ENCODE measurements at regions not wholly inside any gene's neighbourhood (a gene's known extent, or its start where the extent isn't known, plus 50 kb on each side); places are given as distances from the start of the nearest gene placed in this dataset.

DNA sequence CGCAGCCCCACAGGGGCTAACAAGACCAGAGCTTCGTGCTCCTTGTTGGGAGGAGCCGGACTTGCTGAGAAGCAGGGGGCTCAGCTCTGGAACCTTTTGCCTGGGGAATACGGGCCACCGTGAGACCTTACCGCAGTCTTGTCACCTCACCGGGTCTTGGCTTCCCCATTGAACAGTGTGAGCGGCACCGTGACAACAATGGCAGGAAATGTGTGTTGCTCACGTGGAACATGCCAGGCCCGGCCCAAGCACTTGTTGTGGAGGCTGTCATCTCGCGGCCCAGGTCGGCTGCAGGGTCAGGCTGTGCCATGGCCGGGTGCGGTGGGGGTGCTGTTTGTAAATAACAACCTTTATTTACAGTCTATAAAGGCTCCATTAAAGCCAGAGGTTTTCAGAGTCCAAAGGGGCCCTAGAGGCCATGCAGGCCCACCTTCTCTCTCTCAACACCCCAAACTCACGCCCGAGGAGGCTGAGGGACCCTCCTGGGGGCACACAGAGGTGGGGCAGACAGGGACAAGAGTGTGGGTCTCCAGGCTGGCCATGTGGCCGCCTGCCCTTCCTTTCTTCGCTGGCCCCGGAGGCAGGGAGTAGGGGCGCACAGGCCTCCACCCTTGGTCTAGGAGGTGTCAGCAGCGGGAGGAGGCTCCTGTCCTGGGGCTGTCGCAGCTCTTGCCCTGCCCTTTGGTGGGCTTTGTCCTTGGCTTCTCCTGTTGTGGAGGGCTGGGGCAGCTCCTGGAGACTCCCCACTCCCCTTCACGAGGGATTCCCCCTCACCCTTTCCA lies 79.7 kb downstream of the TSPAN17 start:
- no peak overlapping the region for H3K9ac ChIP-seq (ENCODE audit: low read length)
- no peak overlapping the region for H3K4me3 ChIP-seq (ENCODE audit: low read depth in 1 of 2, low read length in 2 of 2)
- no peaks in the 10 kb centered on the region for H3K9me3 ChIP-seq (ENCODE audit: low read length)
- H3K36me3 ChIP-seq (ENCODE audit: insufficient read depth, low read length) = no peaks in the 10 kb centered on the region
- no peaks in the 10 kb centered on the region for H3K4me1 ChIP-seq (ENCODE audit: insufficient read depth, low read length)
- H3K27ac ChIP-seq (ENCODE audit: low read depth, low read length) = no peak overlapping the region
- H3K27me3 ChIP-seq (ENCODE audit: control insufficient read depth in 1 of 2, insufficient read depth in 2 of 2, low read length in 2 of 2) = peaks cover 0 to 13% of the 10 kb centered on the region in 2 donors

GRCh38 chr5:176727528-176727900 lies 80.2 kb downstream of the TSPAN17 start:
- Histone ChIP-seq H3K4me3 (ENCODE audit: low read depth in 1 of 2, low read length in 2 of 2) (no peak overlapping the region), H3K9me3 (ENCODE audit: low read length) (no peaks in the 10 kb centered on the region), H3K27me3 (ENCODE audit: control insufficient read depth in 1 of 2, insufficient read depth in 2 of 2, low read length in 2 of 2) (peaks cover 0 to 18% of the 10 kb centered on the region in 2 donors), H3K4me1 (ENCODE audit: insufficient read depth, low read length) (no peaks in the 10 kb centered on the region), H3K27ac (ENCODE audit: low read depth, low read length) (no peak overlapping the region), H3K36me3 (ENCODE audit: insufficient read depth, low read length) (no peaks in the 10 kb centered on the region), H3K9ac (ENCODE audit: low read length) (no peak overlapping the region)

DNA sequence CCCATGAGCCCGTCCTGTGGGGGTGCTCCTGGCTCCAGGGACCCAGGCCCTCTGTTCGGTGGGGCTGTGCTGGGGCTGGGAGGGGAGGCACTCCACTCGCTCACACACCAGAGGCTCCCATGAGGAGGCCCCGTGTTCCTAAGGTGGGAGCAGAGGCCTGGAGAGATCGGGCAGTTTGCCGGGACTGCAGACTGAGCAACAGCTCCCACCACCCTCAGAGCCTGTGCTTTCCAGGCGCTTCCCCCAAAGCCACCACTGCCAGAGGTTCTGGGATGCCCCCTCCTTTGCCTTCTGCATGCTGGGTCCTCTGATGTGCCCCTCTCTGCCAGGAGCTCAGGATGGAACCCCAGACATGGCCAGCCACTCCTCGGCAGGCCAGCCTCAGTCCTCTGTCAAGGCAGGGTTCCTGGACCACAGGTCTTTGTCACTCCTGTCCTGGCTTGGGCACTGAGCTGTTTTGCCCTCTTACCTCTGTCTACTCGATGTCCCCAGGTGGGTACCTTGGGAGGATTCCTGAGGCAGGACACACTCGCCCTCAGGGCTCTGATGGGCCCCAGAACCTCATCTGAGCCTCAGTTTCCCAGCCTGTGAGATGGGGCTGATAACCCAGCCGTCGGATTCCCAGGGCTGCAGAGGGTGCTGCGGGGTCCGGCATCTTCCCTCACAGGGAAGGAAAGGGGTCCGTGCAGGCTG lies 80.8 kb downstream of the TSPAN17 start:
- peaks cover 0 to 19% of the 10 kb centered on the region in 2 donors for H3K27me3 ChIP-seq (ENCODE audit: control insufficient read depth in 1 of 2, insufficient read depth in 2 of 2, low read length in 2 of 2)
- H3K27ac ChIP-seq (ENCODE audit: low read depth, low read length) = no peak overlapping the region
- H3K4me1 ChIP-seq (ENCODE audit: insufficient read depth, low read length) = no peaks in the 10 kb centered on the region
- H3K9ac ChIP-seq (ENCODE audit: low read length) = no peak overlapping the region
- no peak overlapping the region for H3K4me3 ChIP-seq (ENCODE audit: low read depth in 1 of 2, low read length in 2 of 2)
- no peaks in the 10 kb centered on the region for H3K9me3 ChIP-seq (ENCODE audit: low read length)
- H3K36me3 ChIP-seq (ENCODE audit: insufficient read depth, low read length) = no peaks in the 10 kb centered on the region

GRCh38 chr5:176728831-176729251 lies 81.5 kb upstream of the UNC5A start:
- Histone ChIP-seq H3K27ac (ENCODE audit: low read depth, low read length) (no peak overlapping the region), H3K9ac (ENCODE audit: low read length) (no peak overlapping the region), H3K4me1 (ENCODE audit: insufficient read depth, low read length) (no peaks in the 10 kb centered on the region), H3K9me3 (ENCODE audit: low read length) (no peaks in the 10 kb centered on the region), H3K4me3 (ENCODE audit: low read depth in 1 of 2, low read length in 2 of 2) (no peak overlapping the region), H3K27me3 (ENCODE audit: control insufficient read depth in 1 of 2, insufficient read depth in 2 of 2, low read length in 2 of 2) (peaks cover 0 to 19% of the 10 kb centered on the region in 2 donors), H3K36me3 (ENCODE audit: insufficient read depth, low read length) (no peaks in the 10 kb centered on the region)

DNA sequence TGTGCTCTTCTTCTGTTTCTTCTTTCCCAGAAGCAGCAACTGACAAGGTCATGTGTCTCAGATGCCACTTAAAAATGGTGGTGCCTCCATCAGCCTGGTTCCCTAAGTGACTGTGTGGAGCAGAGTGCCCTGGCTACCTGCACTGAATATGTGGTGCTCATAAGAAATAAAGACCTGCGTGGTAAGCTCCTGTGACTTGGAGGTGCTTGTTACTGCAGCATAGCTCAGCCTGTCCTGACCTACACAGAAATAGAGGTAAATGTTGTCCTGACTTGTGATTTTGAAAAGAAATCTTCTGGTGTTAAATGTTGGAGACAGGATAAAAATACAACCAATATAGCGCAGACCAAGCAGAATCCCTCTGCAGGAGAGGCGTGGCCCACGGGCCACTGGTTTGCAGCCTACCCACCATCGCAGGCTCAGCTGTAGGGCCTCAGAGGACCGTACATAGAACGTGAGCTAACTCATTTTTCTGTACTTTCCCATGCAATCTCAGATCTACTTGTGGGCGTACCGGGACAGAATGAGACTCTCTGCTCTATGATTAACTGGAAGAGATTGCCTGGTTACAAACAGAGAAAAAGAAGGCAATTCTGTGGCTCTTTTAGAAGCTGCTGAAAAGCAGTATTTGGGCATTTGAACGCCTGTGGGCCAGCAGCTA lies 79.4 kb upstream of the UNC5A start:
- H3K27me3 ChIP-seq (ENCODE audit: control insufficient read depth in 1 of 2, insufficient read depth in 2 of 2, low read length in 2 of 2) = peaks cover 0 to 18% of the 10 kb centered on the region in 2 donors
- H3K27ac ChIP-seq (ENCODE audit: low read depth, low read length) = no peak overlapping the region
- H3K36me3 ChIP-seq (ENCODE audit: insufficient read depth, low read length) = no peaks in the 10 kb centered on the region
- H3K4me3 ChIP-seq (ENCODE audit: low read depth in 1 of 2, low read length in 2 of 2) = no peak overlapping the region
- no peaks in the 10 kb centered on the region for H3K9me3 ChIP-seq (ENCODE audit: low read length)
- no peak overlapping the region for H3K9ac ChIP-seq (ENCODE audit: low read length)
- H3K4me1 ChIP-seq (ENCODE audit: insufficient read depth, low read length) = no peaks in the 10 kb centered on the region

DNA sequence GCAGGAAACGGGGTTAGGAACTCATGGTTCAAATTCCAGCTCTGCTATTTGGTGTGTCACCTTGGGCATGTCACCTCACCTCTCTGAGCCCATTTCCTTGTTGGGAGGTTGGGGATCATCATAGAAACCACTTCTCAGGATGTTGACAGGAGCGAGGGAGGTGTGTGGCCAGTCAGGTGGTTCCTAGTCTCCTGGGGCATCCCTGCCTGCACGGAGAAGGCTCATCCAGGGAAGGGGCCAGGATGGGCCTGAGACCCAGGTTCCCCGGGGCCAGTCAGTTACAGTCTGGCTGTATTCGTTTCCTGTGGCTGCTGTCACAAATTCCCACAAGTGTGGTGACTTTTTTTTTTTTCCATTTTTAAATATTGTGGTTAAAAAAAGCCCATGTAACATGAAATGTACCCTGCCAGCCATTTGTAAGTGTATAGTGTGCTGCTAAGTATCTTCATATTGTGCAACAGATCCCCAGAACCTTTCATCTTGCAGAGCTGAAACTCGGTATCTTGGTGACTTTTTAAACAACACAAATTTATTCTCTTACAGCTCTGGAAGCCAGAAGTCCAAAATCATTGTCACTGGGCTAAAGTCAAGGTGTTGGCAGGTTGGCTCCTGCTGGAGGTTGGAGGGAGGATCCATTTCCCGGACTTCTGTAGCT lies 78.7 kb upstream of the UNC5A start:
- Histone ChIP-seq H3K9me3 (ENCODE audit: low read length) (no peaks in the 10 kb centered on the region), H3K27me3 (ENCODE audit: control insufficient read depth in 1 of 2, insufficient read depth in 2 of 2, low read length in 2 of 2) (peaks cover 0 to 12% of the 10 kb centered on the region in 2 donors), H3K27ac (ENCODE audit: low read depth, low read length) (no peak overlapping the region), H3K9ac (ENCODE audit: low read length) (no peak overlapping the region), H3K36me3 (ENCODE audit: insufficient read depth, low read length) (no peaks in the 10 kb centered on the region), H3K4me3 (ENCODE audit: low read depth in 1 of 2, low read length in 2 of 2) (no peak overlapping the region), H3K4me1 (ENCODE audit: insufficient read depth, low read length) (no peaks in the 10 kb centered on the region)

GRCh38 chr5:176732306-176732705 lies 78.1 kb upstream of the UNC5A start:
- Histone ChIP-seq H3K4me3 (ENCODE audit: low read depth in 1 of 2, low read length in 2 of 2) (no peak overlapping the region), H3K27ac (ENCODE audit: low read depth, low read length) (no peak overlapping the region), H3K36me3 (ENCODE audit: insufficient read depth, low read length) (no peaks in the 10 kb centered on the region), H3K9me3 (ENCODE audit: low read length) (no peaks in the 10 kb centered on the region), H3K27me3 (ENCODE audit: control insufficient read depth in 1 of 2, insufficient read depth in 2 of 2, low read length in 2 of 2) (peaks cover 0 to 12% of the 10 kb centered on the region in 2 donors), H3K9ac (ENCODE audit: low read length) (no peak overlapping the region), H3K4me1 (ENCODE audit: insufficient read depth, low read length) (no peaks in the 10 kb centered on the region)

DNA sequence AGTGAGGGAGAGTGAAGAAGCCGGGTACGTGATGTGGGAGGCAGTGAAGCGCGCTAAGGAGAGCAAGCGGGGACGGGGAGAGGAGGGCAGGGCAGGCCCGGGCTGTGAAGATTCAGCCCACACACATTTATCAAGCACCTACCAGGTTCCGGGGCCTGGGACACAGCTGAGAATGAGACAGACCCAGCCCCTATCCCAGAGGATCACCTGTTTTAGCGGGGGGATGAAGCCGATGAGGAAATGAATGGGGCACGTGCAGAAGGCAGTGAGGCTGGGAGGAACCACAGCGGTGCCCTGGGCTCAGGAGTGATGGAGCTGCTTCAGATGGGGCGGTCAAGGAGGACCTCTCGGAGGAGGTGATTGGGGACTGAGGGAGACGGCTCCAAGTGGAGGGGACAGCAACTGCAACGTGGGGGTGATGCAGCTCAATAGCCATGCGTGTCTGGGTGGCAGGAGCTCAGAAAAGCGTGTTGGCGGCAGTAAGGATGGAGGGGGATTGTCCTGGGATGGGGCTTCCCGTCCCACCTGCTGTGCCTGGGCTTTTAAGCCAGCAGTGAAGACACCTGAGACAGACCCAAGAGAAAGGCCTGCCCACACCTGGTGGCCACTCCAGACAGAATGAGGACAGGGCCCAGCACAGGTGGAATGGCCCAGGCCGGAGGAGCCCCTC lies 77.5 kb upstream of the UNC5A start:
- Histone ChIP-seq H3K27me3 (ENCODE audit: control insufficient read depth in 1 of 2, insufficient read depth in 2 of 2, low read length in 2 of 2) (peaks cover 0 to 12% of the 10 kb centered on the region in 2 donors), H3K27ac (ENCODE audit: low read depth, low read length) (no peak overlapping the region), H3K4me1 (ENCODE audit: insufficient read depth, low read length) (no peaks in the 10 kb centered on the region), H3K4me3 (ENCODE audit: low read depth in 1 of 2, low read length in 2 of 2) (no peak overlapping the region), H3K36me3 (ENCODE audit: insufficient read depth, low read length) (no peaks in the 10 kb centered on the region), H3K9me3 (ENCODE audit: low read length) (no peaks in the 10 kb centered on the region), H3K9ac (ENCODE audit: low read length) (no peak overlapping the region)

GRCh38 chr5:176733406-176734262 lies 76.7 kb upstream of the UNC5A start:
- no peak overlapping the region for H3K4me3 ChIP-seq (ENCODE audit: low read depth in 1 of 2, low read length in 2 of 2)
- H3K4me1 ChIP-seq (ENCODE audit: insufficient read depth, low read length) = no peaks in the 10 kb centered on the region
- H3K27ac ChIP-seq (ENCODE audit: low read depth, low read length) = no peak overlapping the region
- peaks cover 0 to 12% of the 10 kb centered on the region in 2 donors for H3K27me3 ChIP-seq (ENCODE audit: control insufficient read depth in 1 of 2, insufficient read depth in 2 of 2, low read length in 2 of 2)
- H3K9me3 ChIP-seq (ENCODE audit: low read length) = no peaks in the 10 kb centered on the region
- H3K9ac ChIP-seq (ENCODE audit: low read length) = no peak overlapping the region
- no peaks in the 10 kb centered on the region for H3K36me3 ChIP-seq (ENCODE audit: insufficient read depth, low read length)

GRCh38 chr5:176734756-176735342 lies 75.5 kb upstream of the UNC5A start:
- Histone ChIP-seq H3K36me3 (ENCODE audit: insufficient read depth, low read length) (no peaks in the 10 kb centered on the region), H3K4me3 (ENCODE audit: low read depth in 1 of 2, low read length in 2 of 2) (no peak overlapping the region), H3K4me1 (ENCODE audit: insufficient read depth, low read length) (no peaks in the 10 kb centered on the region), H3K27ac (ENCODE audit: low read depth, low read length) (no peak overlapping the region), H3K9me3 (ENCODE audit: low read length) (no peaks in the 10 kb centered on the region), H3K27me3 (ENCODE audit: control insufficient read depth in 1 of 2, insufficient read depth in 2 of 2, low read length in 2 of 2) (peaks cover 0 to 6% of the 10 kb centered on the region in 2 donors), H3K9ac (ENCODE audit: low read length) (no peak overlapping the region)
